ENCODE measurements at regions not wholly inside any gene's neighbourhood (a gene's known extent, or its start where the extent isn't known, plus 50 kb on each side); places are given as distances from the start of the nearest gene placed in this dataset.

DNA sequence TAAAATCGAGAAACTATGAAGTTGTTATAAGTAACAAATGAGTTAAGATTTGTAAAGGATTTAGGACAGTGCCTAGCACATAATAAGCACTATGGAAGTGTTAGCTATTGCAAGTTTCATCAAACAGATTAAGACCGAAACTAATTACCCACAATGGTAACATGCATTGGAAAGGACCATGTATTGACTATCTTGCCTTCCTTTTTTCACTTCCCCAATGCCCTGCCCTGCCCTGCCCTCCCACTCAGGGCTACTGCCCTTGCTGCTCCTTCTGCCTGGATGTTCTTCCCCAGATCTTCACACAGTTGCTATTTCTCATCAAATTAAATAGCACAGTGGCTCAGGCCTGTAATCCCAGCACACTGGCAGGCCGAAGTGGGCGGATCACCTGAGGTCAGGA lies 202.1 kb upstream of the PSMD7 start:
- Histone ChIP-seq H3K27ac (replicated peaks in 1 of 4) (no peak overlapping the region), H3K4me3 (no peak overlapping the region), H3K36me3 (no peaks in the 10 kb centered on the region), H3K9me3 (no peaks in the 10 kb centered on the region), H3K4me1 (no peaks in the 10 kb centered on the region), H3K27me3 (no peaks in the 10 kb centered on the region)
- DNase-seq (ENCODE audit: extremely low spot score): no peak
- WGBS: 80% methylated on average over 4 of the region's 4 CpGs
- intact Hi-C loops (cut with DNase I): no loop called here
- no peak for TF ChIP-seq EP300 (IDR thresholded peaks at IDR 0.05)
- TF ChIP-seq, protein P1, sequence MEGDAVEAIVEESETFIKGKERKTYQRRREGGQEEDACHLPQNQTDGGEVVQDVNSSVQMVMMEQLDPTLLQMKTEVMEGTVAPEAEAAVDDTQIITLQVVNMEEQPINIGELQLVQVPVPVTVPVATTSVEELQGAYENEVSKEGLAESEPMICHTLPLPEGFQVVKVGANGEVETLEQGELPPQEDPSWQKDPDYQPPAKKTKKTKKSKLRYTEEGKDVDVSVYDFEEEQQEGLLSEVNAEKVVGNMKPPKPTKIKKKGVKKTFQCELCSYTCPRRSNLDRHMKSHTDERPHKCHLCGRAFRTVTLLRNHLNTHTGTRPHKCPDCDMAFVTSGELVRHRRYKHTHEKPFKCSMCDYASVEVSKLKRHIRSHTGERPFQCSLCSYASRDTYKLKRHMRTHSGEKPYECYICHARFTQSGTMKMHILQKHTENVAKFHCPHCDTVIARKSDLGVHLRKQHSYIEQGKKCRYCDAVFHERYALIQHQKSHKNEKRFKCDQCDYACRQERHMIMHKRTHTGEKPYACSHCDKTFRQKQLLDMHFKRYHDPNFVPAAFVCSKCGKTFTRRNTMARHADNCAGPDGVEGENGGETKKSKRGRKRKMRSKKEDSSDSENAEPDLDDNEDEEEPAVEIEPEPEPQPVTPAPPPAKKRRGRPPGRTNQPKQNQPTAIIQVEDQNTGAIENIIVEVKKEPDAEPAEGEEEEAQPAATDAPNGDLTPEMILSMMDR (IDR thresholded peaks at IDR 0.05): no peak
- TF ChIP-seq POLR2AphosphoS5 (IDR thresholded peaks at IDR 0.05): no peak
- no peak for TF ChIP-seq POLR2A (IDR thresholded peaks at IDR 0.05; ENCODE audit: low read depth)

DNA sequence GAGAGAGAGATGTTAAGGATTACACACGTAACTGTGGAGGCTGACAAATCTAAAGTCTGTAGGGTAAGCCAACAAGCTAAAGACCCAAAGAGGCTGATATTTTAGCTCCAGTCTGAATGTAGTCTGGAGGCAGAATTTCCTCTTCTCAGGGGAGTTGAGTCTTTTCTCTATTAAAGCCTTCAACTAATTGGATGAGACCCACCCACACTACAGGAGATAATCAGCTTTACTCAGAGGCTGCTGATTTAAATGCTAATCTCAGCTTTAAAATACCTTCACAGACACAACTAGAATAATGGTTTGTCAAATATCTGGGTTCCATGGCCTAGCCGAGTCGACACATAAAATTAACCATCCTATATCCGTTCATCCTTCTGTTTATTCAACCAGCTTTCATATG lies 204.3 kb upstream of the PSMD7 start:
- Histone ChIP-seq H3K4me1 (no peaks in the 10 kb centered on the region), H3K9me3 (no peaks in the 10 kb centered on the region), H3K27me3 (no peaks in the 10 kb centered on the region), H3K4me3 (no peak overlapping the region), H3K27ac (replicated peaks in 1 of 4) (no peak overlapping the region), H3K36me3 (no peaks in the 10 kb centered on the region)
- intact Hi-C loops (cut with DNase I): no loop called here
- DNase-seq (ENCODE audit: extremely low spot score): no peak
- WGBS: 97% methylated on average over 4 of the region's 4 CpGs
- TF ChIP-seq, protein P1 (IDR thresholded peaks at IDR 0.05): no peak
- TF ChIP-seq POLR2A (IDR thresholded peaks at IDR 0.05; ENCODE audit: low read depth) (no peak), POLR2AphosphoS5 (IDR thresholded peaks at IDR 0.05) (no peak), EP300 (IDR thresholded peaks at IDR 0.05) (no peak)

DNA sequence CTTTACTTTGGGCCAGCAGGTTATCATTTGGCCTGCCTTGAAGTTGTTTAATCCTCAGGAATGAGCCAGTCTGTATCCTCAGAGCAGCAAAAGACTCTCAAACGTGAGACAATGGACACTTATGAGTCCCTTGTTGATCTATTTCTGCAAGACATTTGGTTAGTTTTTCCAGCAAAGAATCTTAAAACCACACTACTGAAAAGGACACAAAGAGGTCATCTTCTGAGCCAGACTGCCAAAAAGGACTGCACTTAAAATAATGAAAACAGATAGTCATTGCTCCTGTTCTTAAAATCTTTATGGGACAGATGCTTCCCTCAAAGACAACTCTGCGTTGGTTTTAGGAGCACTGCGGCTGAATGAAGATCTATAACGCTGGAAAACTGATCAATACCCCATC lies 205.7 kb upstream of the PSMD7 start:
- Histone ChIP-seq H3K4me1 (no peaks in the 10 kb centered on the region), H3K27ac (replicated peaks in 1 of 4) (no peak overlapping the region), H3K27me3 (no peaks in the 10 kb centered on the region), H3K36me3 (no peaks in the 10 kb centered on the region), H3K9me3 (no peaks in the 10 kb centered on the region), H3K4me3 (no peak overlapping the region)
- TF ChIP-seq, protein P1 (IDR thresholded peaks at IDR 0.05): no peak
- TF ChIP-seq EP300 (IDR thresholded peaks at IDR 0.05) (no peak), POLR2A (IDR thresholded peaks at IDR 0.05; ENCODE audit: low read depth) (no peak), POLR2AphosphoS5 (IDR thresholded peaks at IDR 0.05) (no peak)
- WGBS: 72% methylated on average over 4 of the region's 4 CpGs
- intact Hi-C loops (cut with DNase I): no loop called here
- DNase-seq (ENCODE audit: extremely low spot score): no peak

DNA sequence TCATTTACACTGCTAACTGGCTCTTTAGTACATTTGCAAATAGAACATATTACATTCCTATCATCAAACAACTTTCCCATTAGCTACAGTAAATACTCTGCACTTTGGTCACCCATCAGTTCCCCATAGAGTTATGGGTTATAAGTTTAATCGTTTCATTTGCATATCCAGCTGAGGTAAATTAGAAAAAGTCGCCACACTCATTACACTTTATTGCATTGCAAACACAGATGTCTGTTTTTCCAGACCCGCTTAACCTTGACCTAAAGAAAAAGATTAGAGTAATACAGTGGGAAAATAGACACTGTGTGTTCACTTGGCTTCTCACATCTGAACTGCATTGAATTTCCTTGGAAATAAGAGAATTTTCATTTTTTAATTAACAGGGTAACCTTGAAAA lies 213.1 kb upstream of the PSMD7 start:
- Histone ChIP-seq H3K36me3 (no peaks in the 10 kb centered on the region), H3K27me3 (no peaks in the 10 kb centered on the region), H3K27ac (replicated peaks in 1 of 4) (no peak overlapping the region), H3K4me3 (no peak overlapping the region), H3K9me3 (no peaks in the 10 kb centered on the region), H3K4me1 (no peaks in the 10 kb centered on the region)
- intact Hi-C loops (cut with DNase I): no loop called here
- TF ChIP-seq EP300 (IDR thresholded peaks at IDR 0.05): no peak
- 93% methylated on average over 3 of the region's 3 CpGs for WGBS
- no peak for DNase-seq (ENCODE audit: extremely low spot score)

DNA sequence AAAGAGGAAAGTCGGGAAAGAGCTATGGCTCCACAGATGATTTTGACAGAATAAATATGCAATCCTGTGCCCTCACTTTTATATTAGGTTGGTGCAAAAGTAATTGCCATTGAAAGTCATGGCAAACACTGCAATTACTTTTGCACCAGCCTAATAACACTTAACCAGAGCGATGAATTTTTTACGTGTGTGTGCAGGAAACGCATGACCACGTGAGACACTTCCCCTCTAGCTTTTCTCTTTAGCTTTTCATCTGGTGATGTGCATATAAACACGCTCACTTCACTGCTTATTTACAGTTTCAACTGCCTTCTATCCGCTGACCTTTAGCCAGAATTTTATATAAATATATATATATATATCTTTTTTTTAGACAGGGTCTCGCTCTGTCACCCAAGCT lies 216.3 kb upstream of the PSMD7 start:
- Histone ChIP-seq H3K4me3 (no peak overlapping the region), H3K9me3 (peaks cover 0 to 7% (median 4%) of the 10 kb centered on the region in 4 donors), H3K36me3 (no peaks in the 10 kb centered on the region), H3K27ac (replicated peaks in 1 of 4) (no peak overlapping the region), H3K27me3 (no peaks in the 10 kb centered on the region), H3K4me1 (no peaks in the 10 kb centered on the region)
- DNase-seq (ENCODE audit: extremely low spot score): no peak
- intact Hi-C loops (cut with DNase I): no loop called here
- no peak for TF ChIP-seq EP300 (IDR thresholded peaks at IDR 0.05)
- TF ChIP-seq, protein P1 (IDR thresholded peaks at IDR 0.05): no peak
- TF ChIP-seq POLR2A (IDR thresholded peaks at IDR 0.05; ENCODE audit: low read depth): no peak
- TF ChIP-seq POLR2AphosphoS5 (IDR thresholded peaks at IDR 0.05): no peak
- 53% methylated on average over 8 of the region's 8 CpGs for WGBS
